IMR-90 (cell line): ENCODE measurements at regions not wholly inside any gene's neighbourhood (a gene's known extent, or its start where the extent isn't known, plus 50 kb on each side); places are given as distances from the start of the nearest gene placed in this dataset.

Experiments used
- ATAC-seq: fragments of 200-7000 bp; cut with Tn5 transposase; 2 replicates; pipeline ENCODE4 v1.9.1; 2020; ENCODE audit warnings: low read depth, mild to moderate bottlenecking, moderate library complexity
- BruUV-seq: library from RNA; stranded (reverse); fragments of 400-500 nt; replicated peaks from 2 replicates; lab custom pipeline; 2021; lab: Mats Ljungman, UMichigan
- CTCF ChIA-PET: fragments of 300-600 bp; formaldehyde crosslinking; extraction: SDS; loops from one replicate; lab custom pipeline; 2021; ENCODE audit warnings: antibody characterized with exemption; lab: Yijun Ruan, JAX
- POLR2A ChIA-PET: fragments of 300-600 bp; sonication (Branson Sonifier 250); formaldehyde crosslinking; loops from one replicate; lab custom pipeline; 2022; ENCODE audit warnings: antibody characterized with exemption; ENCODE audit not compliant: unreplicated experiment; lab: Charles Lee
- DNase-seq: peaks from one replicate; pipeline ENCODE4 v3.0.0; 2013
- H2AFZ ChIP-seq: replicated peaks from 2 replicates; pipeline ENCODE3; 2013; ENCODE audit warnings: low read length, mild to moderate bottlenecking; ENCODE audit not compliant: poor library complexity
- H2AK5ac ChIP-seq: 2 replicates; pipeline ENCODE4 v1.6.1; 2013; ENCODE audit warnings: low read depth, low read length, inconsistent platforms
- H2AK9ac ChIP-seq: replicated peaks from 2 replicates; pipeline ENCODE3; 2013; ENCODE audit warnings: mild to moderate bottlenecking, low read depth, low read length, moderate library complexity; ENCODE audit not compliant: poor library complexity
- H2BK120ac ChIP-seq: 2 replicates; pipeline ENCODE4 v1.6.1; 2013; ENCODE audit warnings: low read depth, low read length, inconsistent platforms
- H2BK15ac ChIP-seq: 3 replicates; pipeline ENCODE4 v1.6.1; 2013; ENCODE audit warnings: low read depth, low read length, inconsistent platforms
- H2BK20ac ChIP-seq: 2 replicates; pipeline ENCODE4 v1.6.1; 2013; ENCODE audit warnings: low read depth, mild to moderate bottlenecking, inconsistent platforms, low read length, moderate library complexity
- H2BK5ac ChIP-seq: 2 replicates; pipeline ENCODE4 v1.6.1; 2013; ENCODE audit warnings: mild to moderate bottlenecking, low read depth, low read length, inconsistent platforms; ENCODE audit not compliant: poor library complexity, severe bottlenecking
- H3K14ac ChIP-seq: replicated peaks from 2 replicates; pipeline ENCODE4 v1.6.1; 2013; ENCODE audit warnings: low read depth, low read length, inconsistent platforms
- H3K18ac ChIP-seq: 2 replicates; pipeline ENCODE4 v1.6.1; 2013; ENCODE audit warnings: low read depth, low read length, control low read depth
- H3K23ac ChIP-seq: 2 replicates; pipeline ENCODE4 v1.6.1; 2013; ENCODE audit warnings: low read depth, low read length, inconsistent platforms
- H3K27ac ChIP-seq: 2 replicates; pipeline ENCODE4 v1.5.1; 2013; ENCODE audit warnings: mild to moderate bottlenecking, control low read depth, low read length; ENCODE audit not compliant: insufficient read depth
- H3K27me3 ChIP-seq: 2 replicates; pipeline ENCODE4 v1.6.1; 2013; ENCODE audit warnings: low read length; ENCODE audit not compliant: control insufficient read depth, insufficient read depth
- H3K36me3 ChIP-seq: 2 replicates; pipeline ENCODE4 v1.6.1; 2013; ENCODE audit warnings: low read length, mixed read lengths; ENCODE audit not compliant: control insufficient read depth, insufficient read depth
- H3K4ac ChIP-seq: 2 replicates; pipeline ENCODE4 v1.6.1; 2013; ENCODE audit warnings: low read depth, low read length, inconsistent platforms
- H3K4me1 ChIP-seq: 2 replicates; pipeline ENCODE4 v1.6.1; 2013; ENCODE audit warnings: low read length, mixed read lengths; ENCODE audit not compliant: control insufficient read depth, insufficient read depth
- H3K4me2 ChIP-seq: 2 replicates; pipeline ENCODE4 v1.6.1; 2013; ENCODE audit warnings: low read depth, mild to moderate bottlenecking, control low read depth, low read length, moderate library complexity
- H3K4me3 ChIP-seq: 2 replicates; pipeline ENCODE4 v1.5.1; 2013; ENCODE audit warnings: low read depth, mild to moderate bottlenecking, control low read depth, low read length, moderate library complexity; ENCODE audit not compliant: insufficient read depth
- H3K56ac ChIP-seq: 2 replicates; pipeline ENCODE4 v1.6.1; 2013; ENCODE audit warnings: low read length, inconsistent platforms; ENCODE audit not compliant: insufficient read depth; ENCODE audit errors: extremely low read depth
- H3K79me1 ChIP-seq, 2 experiments: 2 replicates each; pipeline ENCODE4 v1.6.1; 2013; ENCODE audit warnings: low read length in 2 of 2, inconsistent platforms in 1 of 2, low read depth in 1 of 2
- H3K9ac ChIP-seq: 2 replicates; pipeline ENCODE4 v1.6.1; 2013; ENCODE audit warnings: low read depth, low read length, control low read depth
- H3K9me1 ChIP-seq: 2 replicates; pipeline ENCODE4 v1.6.1; 2013; ENCODE audit warnings: low read length, inconsistent platforms; ENCODE audit not compliant: insufficient read depth
- H3K9me3 ChIP-seq: 2 replicates; pipeline ENCODE4 v1.6.1; 2013; ENCODE audit warnings: low read length; ENCODE audit not compliant: control insufficient read depth, insufficient read depth
- H4K20me1 ChIP-seq: 2 replicates; pipeline ENCODE4 v1.6.1; 2013; ENCODE audit warnings: low read length, inconsistent platforms; ENCODE audit not compliant: insufficient read depth
- H4K5ac ChIP-seq: 2 replicates; pipeline ENCODE4 v1.6.1; 2013; ENCODE audit warnings: mild to moderate bottlenecking, low read depth, low read length, control low read depth
- H4K8ac ChIP-seq, 2 experiments: 2 replicates each; pipeline ENCODE4 v1.6.1; 2013; ENCODE audit warnings: low read depth in 2 of 2, low read length in 2 of 2, control low read depth in 1 of 2, inconsistent platforms in 1 of 2
- H4K91ac ChIP-seq: 2 replicates; pipeline ENCODE4 v1.6.1; 2013; ENCODE audit warnings: low read depth, low read length, inconsistent platforms; ENCODE audit not compliant: insufficient read depth
- CEBPB ChIP-seq: IDR thresholded peaks from 2 replicates; pipeline ENCODE4 v1.6.1; 2012; ENCODE audit warnings: low read depth, low read length, improper control_type of control experiment
- RFX5 ChIP-seq: IDR thresholded peaks from 2 replicates; pipeline ENCODE4 v1.8.0; 2012; ENCODE audit warnings: low read depth, mild to moderate bottlenecking, low read length, moderate library complexity
- WGBS, 2 experiments: methylation state at CpG; one replicate each; pipeline versions ENCODE4 v1.1.5 to v1.1.7; 2013; ENCODE audit warnings: missing lambda C conversion rate in 2 of 2; ENCODE audit not compliant: insufficient read length in 1 of 2; ENCODE audit errors: extremely low coverage in 2 of 2; 5-methylcytosine and 5-hydroxymethylcytosine counted together
- dilution Hi-C: fragments of 300-500 bp; cut with HindIII; formaldehyde crosslinking; loops from one replicate; pipeline ENCODE4 v1.14.3; 2018; ENCODE audit warnings: low sequenced_read_pairs; ENCODE audit not compliant: unreplicated experiment
- in situ Hi-C: fragments of 300-500 bp; cut with MboI; formaldehyde crosslinking; loops from 3 replicates; pipeline ENCODE4 v1.14.3; 2019; ENCODE audit warnings: low sequenced_read_pairs, inconsistent platforms, mixed read lengths
- intact Hi-C: fragments of 100-400 bp; cut with micrococcal nuclease; formaldehyde crosslinking; loops from 2 replicates; pipeline ENCODE4 v1.10.0; 2022

GRCh38 chr3:64459711-64460110, 228.1 kb downstream of the ADAMTS9 start:
- Histone ChIP-seq H2AK5ac (no peak overlapping the region), H4K20me1 (no peaks in the 10 kb centered on the region; the same call in 1 of the 2 replicates), H2AFZ (no peak overlapping the region), H2AK9ac (no peak overlapping the region), H3K4me3 (no peak overlapping the region), H2BK120ac (0 out of 2 replicates have a peak overlapping the region, but pooled peaks have one; percentile 21), H3K56ac (no peak overlapping the region), H4K8ac (no peak overlapping the region), H2BK5ac (no peak overlapping the region), H3K14ac (no peak overlapping the region), H3K9me3 (no peaks in the 10 kb centered on the region), H4K5ac (no peak overlapping the region), H3K4me1 (peaks cover 21% of the 10 kb centered on the region), H3K9me1 (peaks cover 20% of the 10 kb centered on the region), H3K27me3 (no peaks in the 10 kb centered on the region), H3K4me2 (no peak overlapping the region), H2BK15ac (0 out of 3 replicates have a peak overlapping the region, but pooled peaks have one; percentile 15), H3K79me1 (peaks cover 0 to 18% of the 10 kb centered on the region in 2 experiments; a peak in 3 of 4 replicates), H3K23ac (no peak overlapping the region), H3K18ac (peak overlapping the region; percentile 28; the same call in 1 of the 2 replicates), H3K9ac (no peak overlapping the region), H3K27ac (no peak overlapping the region), H2BK20ac (no peak overlapping the region), H3K4ac (no peak overlapping the region), H3K36me3 (no peaks in the 10 kb centered on the region), H4K91ac (no peak overlapping the region)
- in situ Hi-C loops (no loop called here), dilution Hi-C loops (loop anchor here (25.0 kb wide), 1 partner anchor 422 kb away; no protein-coding TSS in a partner anchor), intact Hi-C loops (loop anchor here (5.0 kb wide), 4 partner anchors 117 to 427 kb away; no protein-coding TSS in a partner anchor)
- TF ChIP-seq CEBPB (peak; percentile 91), RFX5 (no peak)
- peak; percentile 66 for DNase-seq
- ATAC-seq: no peak
- CTCF ChIA-PET: no interaction called here
- no TSS peak for BruUV-seq
- POLR2A ChIA-PET: interaction anchor here (0.5 kb wide), 1 partner anchor 43 kb away, joined by 3 read pairs; no protein-coding TSS in a partner anchor
- WGBS, 2 experiments: no CpG with 5 or more reads among the region's 4 CpGs
